Activated CD8-positive, alpha-beta T cell treated with anti-CD3 and anti-CD28 coated beads for 36 hours (primary cell): ENCODE measurements at regions not wholly inside any gene's neighbourhood (a gene's known extent, or its start where the extent isn't known, plus 50 kb on each side); places are given as distances from the start of the nearest gene placed in this dataset.

Experiments used
- ATAC-seq: fragments of 200-7000 bp; cut with Tn5 transposase; one replicate; pipeline ENCODE4 v1.10.0; 2021; ENCODE audit warnings: mild to moderate bottlenecking, moderate library complexity
- CTCF ChIA-PET: fragments of 350-600 bp; sonication (Branson Sonifier 250); formaldehyde crosslinking; loops from one replicate; lab custom pipeline; 2021; ENCODE audit warnings: antibody characterized with exemption; lab: Charles Lee
- POLR2A ChIA-PET: fragments of 350-600 bp; sonication (Branson Sonifier 250); formaldehyde crosslinking; loops from one replicate; lab custom pipeline; 2021; ENCODE audit warnings: antibody characterized with exemption; lab: Charles Lee
- DNase-seq: peaks from one replicate; pipeline ENCODE4 v3.0.0-alpha.2; 2020
- H3K27ac Mint-ChIP-seq: one replicate; pipeline ENCODE4 v1.8.0; 2021; ENCODE audit warnings: mild to moderate bottlenecking, mixed read lengths
- H3K27me3 Mint-ChIP-seq: one replicate; pipeline ENCODE4 v1.8.0; 2021; ENCODE audit warnings: mixed read lengths
- H3K36me3 Mint-ChIP-seq: one replicate; pipeline ENCODE4 v1.8.0; 2021; ENCODE audit warnings: low read depth, mixed read lengths
- H3K4me1 Mint-ChIP-seq: one replicate; pipeline ENCODE4 v1.8.0; 2021; ENCODE audit warnings: low read depth, mixed read lengths
- H3K4me3 Mint-ChIP-seq: one replicate; pipeline ENCODE4 v1.8.0; 2021; ENCODE audit warnings: mild to moderate bottlenecking, moderate library complexity, mixed read lengths
- H3K9me3 Mint-ChIP-seq: one replicate; pipeline ENCODE4 v1.8.0; 2021; ENCODE audit warnings: mixed read lengths
- intact Hi-C: fragments of 100-400 bp; cut with micrococcal nuclease; formaldehyde crosslinking; loops from one replicate; pipeline ENCODE4 v1.10.0; 2022
- TF ChIP-seq, protein P1 (sequence below): fragments of 200-600 bp; IDR thresholded peaks from one replicate; pipeline ENCODE4 v1.8.0; 2022; ENCODE audit warnings: antibody characterized with exemption, mild to moderate bottlenecking

DNA sequence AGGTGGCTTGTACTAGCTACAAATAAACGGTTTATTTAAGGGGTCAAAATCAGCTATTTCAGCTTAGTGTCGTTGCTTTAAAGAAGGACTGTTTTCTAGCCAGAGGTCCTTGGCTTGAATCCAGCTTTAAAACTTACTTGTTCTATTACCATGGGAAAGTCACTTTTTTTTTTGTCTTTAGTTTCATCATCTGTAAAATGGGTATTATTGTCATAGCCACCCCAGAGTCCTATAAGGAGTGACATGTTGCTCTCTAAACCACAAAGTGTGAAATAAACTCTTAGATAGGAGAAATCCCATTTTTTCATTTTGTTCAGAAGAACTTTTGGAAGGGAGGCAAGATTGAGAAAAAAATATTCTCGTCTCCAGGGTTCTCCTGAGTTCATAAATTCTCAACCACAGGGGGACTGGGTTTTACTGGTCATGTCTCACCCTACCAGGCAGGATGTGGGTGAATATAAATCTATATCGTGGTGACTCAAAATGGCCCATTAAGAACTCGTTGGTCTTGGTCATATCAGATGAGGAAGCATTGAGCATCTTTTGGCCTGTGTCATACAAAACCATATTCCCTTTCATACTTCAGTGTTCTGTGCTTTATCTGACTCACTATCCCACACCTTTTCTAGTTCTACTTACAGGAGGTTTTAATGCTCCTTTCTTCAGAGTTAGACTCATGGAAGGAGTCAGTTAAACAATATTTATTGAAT, 202.7 kb upstream of the NR3C1 start:
- no peak overlapping the region for H3K4me3 Mint-ChIP-seq
- peaks cover 8% of the 10 kb centered on the region for H3K27me3 Mint-ChIP-seq
- peak; percentile 84 for ATAC-seq
- intact Hi-C loops = loop anchor here (10.0 kb wide), 1 partner anchor 89 kb away; no protein-coding TSS in a partner anchor
- peaks cover 5% of the 10 kb centered on the region for H3K36me3 Mint-ChIP-seq
- peaks cover 17% of the 10 kb centered on the region for H3K9me3 Mint-ChIP-seq
- ChIA-PET POLR2A (interaction anchor here (0.6 to 1.0 kb wide), 3 partner anchors 37 to 582 kb away, joined by 3 read pairs; no protein-coding TSS in a partner anchor), CTCF (interaction anchor here (1.0 to 1.2 kb wide), 2 partner anchors 15 to 219 kb away, joined by 3 read pairs; no protein-coding TSS in a partner anchor)
- DNase-seq = peak; percentile 53
- H3K4me1 Mint-ChIP-seq = peaks cover 33% of the 10 kb centered on the region
- TF ChIP-seq, protein P1, sequence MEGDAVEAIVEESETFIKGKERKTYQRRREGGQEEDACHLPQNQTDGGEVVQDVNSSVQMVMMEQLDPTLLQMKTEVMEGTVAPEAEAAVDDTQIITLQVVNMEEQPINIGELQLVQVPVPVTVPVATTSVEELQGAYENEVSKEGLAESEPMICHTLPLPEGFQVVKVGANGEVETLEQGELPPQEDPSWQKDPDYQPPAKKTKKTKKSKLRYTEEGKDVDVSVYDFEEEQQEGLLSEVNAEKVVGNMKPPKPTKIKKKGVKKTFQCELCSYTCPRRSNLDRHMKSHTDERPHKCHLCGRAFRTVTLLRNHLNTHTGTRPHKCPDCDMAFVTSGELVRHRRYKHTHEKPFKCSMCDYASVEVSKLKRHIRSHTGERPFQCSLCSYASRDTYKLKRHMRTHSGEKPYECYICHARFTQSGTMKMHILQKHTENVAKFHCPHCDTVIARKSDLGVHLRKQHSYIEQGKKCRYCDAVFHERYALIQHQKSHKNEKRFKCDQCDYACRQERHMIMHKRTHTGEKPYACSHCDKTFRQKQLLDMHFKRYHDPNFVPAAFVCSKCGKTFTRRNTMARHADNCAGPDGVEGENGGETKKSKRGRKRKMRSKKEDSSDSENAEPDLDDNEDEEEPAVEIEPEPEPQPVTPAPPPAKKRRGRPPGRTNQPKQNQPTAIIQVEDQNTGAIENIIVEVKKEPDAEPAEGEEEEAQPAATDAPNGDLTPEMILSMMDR = no peak
- H3K27ac Mint-ChIP-seq = peak overlapping the region; percentile 90

DNA sequence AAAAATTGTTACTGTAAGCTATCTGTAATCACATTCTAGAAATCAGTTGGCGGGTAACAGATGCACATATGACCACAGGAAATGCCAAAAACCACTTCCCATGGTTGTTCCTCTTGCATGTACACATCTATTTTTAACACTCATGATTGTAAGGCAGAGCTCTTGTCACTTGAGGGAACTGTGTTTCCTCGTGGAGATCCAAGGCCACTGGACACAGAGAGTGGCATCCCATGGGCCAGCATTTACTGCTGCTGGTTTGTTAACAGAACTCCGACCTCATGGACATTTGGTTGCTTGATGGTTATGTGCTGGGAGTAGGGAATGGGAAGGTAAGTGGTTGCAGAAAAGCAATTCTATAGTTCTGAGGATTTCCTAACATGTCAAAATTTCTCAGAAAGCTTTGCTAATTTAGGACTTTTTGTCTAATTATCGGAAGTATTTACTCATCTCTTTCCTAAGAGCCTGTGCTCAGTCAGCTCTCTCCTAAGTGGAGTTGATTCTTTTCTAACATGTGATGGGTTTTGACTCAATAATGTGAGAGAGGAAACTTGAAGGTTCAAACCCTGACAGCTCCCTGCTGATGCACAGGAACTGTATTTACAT, 202.0 kb upstream of the NR3C1 start:
- H3K27me3 Mint-ChIP-seq = peaks cover 8% of the 10 kb centered on the region
- ATAC-seq (peak; percentile 59), DNase-seq (peak; percentile 68)
- ChIA-PET POLR2A (interaction anchor here (0.6 to 1.3 kb wide), 5 partner anchors 13 to 583 kb away, joined by 3 to 5 read pairs (median 3); no protein-coding TSS in a partner anchor), CTCF (interaction anchor here (1.0 to 1.2 kb wide), 3 partner anchors 14 to 589 kb away, joined by 3 read pairs; no protein-coding TSS in a partner anchor)
- no peak overlapping the region for H3K4me3 Mint-ChIP-seq
- peaks cover 17% of the 10 kb centered on the region for H3K9me3 Mint-ChIP-seq
- H3K36me3 Mint-ChIP-seq = peaks cover 5% of the 10 kb centered on the region
- H3K4me1 Mint-ChIP-seq = peaks cover 33% of the 10 kb centered on the region
- intact Hi-C loops = loop anchor here (10.0 kb wide), 1 partner anchor 89 kb away; no protein-coding TSS in a partner anchor
- peak overlapping the region; percentile 90 for H3K27ac Mint-ChIP-seq
- TF ChIP-seq, protein P1 = no peak

DNA sequence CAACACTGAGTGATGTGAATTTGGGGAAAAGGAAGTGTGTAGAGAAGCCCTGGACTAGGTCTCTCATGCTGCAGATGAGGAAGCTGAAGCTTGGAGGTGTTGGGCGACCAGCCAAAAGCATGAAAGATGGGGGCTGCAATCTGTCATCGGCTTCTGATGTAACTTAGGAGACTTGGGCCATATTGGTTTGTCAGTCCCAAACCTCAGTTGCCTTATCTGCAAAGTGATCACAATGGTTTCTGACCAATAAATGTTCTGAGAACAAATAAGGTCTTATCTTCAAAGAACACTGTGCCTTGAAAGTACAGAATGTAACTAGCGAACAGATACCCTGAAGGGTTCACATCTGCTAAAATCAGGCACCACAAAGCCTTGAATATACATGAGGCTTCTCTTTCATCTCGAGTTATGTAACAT, 198.4 kb upstream of the NR3C1 start:
- ChIA-PET CTCF (no interaction called here), POLR2A (no interaction called here)
- TF ChIP-seq, protein P1 = no peak
- DNase-seq = no peak
- H3K4me3 Mint-ChIP-seq = no peak overlapping the region
- peaks cover 4% of the 10 kb centered on the region for H3K27me3 Mint-ChIP-seq
- H3K27ac Mint-ChIP-seq = no peak overlapping the region
- intact Hi-C loops = loop anchor here (10.0 kb wide), 1 partner anchor 93 kb away; no protein-coding TSS in a partner anchor
- H3K36me3 Mint-ChIP-seq = peaks cover 4% of the 10 kb centered on the region
- no peak for ATAC-seq
- H3K4me1 Mint-ChIP-seq = peaks cover 33% of the 10 kb centered on the region
- H3K9me3 Mint-ChIP-seq = peaks cover 6% of the 10 kb centered on the region

DNA sequence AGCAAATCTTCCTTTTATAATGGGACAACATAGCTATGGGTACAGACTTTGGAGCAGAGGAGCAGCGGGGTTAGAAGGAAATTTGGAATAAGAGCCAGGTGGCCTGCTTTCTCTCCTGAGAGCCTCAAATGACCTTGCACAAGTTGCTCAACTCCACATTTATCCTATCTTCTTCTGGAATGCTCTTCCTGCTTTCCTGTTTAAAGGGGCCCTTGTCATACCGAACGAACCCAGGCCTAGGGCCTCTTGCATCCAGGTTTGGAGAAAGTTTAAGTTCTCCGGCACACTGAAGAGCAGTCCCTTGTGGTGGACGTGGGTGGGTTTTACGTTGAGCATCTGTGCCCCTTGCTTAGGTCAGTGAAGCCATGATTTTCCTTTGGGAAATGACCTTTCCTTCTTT, 197.9 kb upstream of the NR3C1 start:
- no peak for DNase-seq
- H3K27me3 Mint-ChIP-seq = peaks cover 1% of the 10 kb centered on the region
- ChIA-PET CTCF (no interaction called here), POLR2A (no interaction called here)
- ATAC-seq = no peak
- H3K4me1 Mint-ChIP-seq = peaks cover 31% of the 10 kb centered on the region
- no peak overlapping the region for H3K4me3 Mint-ChIP-seq
- no peak overlapping the region for H3K27ac Mint-ChIP-seq
- intact Hi-C loops = loop anchor here (10.0 kb wide), 1 partner anchor 93 kb away; no protein-coding TSS in a partner anchor
- H3K9me3 Mint-ChIP-seq = peaks cover 5% of the 10 kb centered on the region
- TF ChIP-seq, protein P1 = no peak
- peaks cover 2% of the 10 kb centered on the region for H3K36me3 Mint-ChIP-seq
